Epidermal melanocyte (primary cell): ENCODE measurements at regions not wholly inside any gene's neighbourhood (a gene's known extent, or its start where the extent isn't known, plus 50 kb on each side); places are given as distances from the start of the nearest gene placed in this dataset.

Source experiments
- DNase-seq: peaks from one replicate; pipeline ENCODE4 v3.0.0; 2011; ENCODE audit warnings: low spot score; ENCODE audit not compliant: insufficient read length

GRCh38 chr5:176733406-176734262 lies 76.7 kb upstream of the UNC5A start:
- peak; percentile 14 for DNase-seq

- DNase-seq, result no peak
Observed at GRCh38 chr5:176734756-176735342, 75.5 kb upstream of the UNC5A start.

- no peak for DNase-seq
Observed at GRCh38 chr5:176735383-176736265, 74.7 kb upstream of the UNC5A start.

- DNase-seq, result no peak
Observed at GRCh38 chr5:176736301-176736930, 73.9 kb upstream of the UNC5A start.

- DNase-seq, result no peak
Observed at GRCh38 chr5:176736931-176737745, 73.2 kb upstream of the UNC5A start.

- DNase-seq, result no peak
Observed at GRCh38 chr5:176737746-176738636, 72.4 kb upstream of the UNC5A start.

- no peak for DNase-seq
Observed at GRCh38 chr5:176738637-176739250, 71.6 kb upstream of the UNC5A start.

- no peak for DNase-seq
Observed at GRCh38 chr5:176739461-176740051, 70.8 kb upstream of the UNC5A start.

- no peak for DNase-seq
Observed at GRCh38 chr5:176740131-176740701, 70.1 kb upstream of the UNC5A start.

GRCh38 chr5:176740702-176741496 lies 69.5 kb upstream of the UNC5A start:
- no peak for DNase-seq

GRCh38 chr5:176741561-176742211 lies 68.7 kb upstream of the UNC5A start:
- no peak for DNase-seq

- DNase-seq, result no peak
Observed at GRCh38 chr5:176742246-176743105, 67.9 kb upstream of the UNC5A start.

- no peak for DNase-seq
Observed at GRCh38 chr5:176743136-176743861, 67.1 kb upstream of the UNC5A start.

- DNase-seq, result no peak
Observed at GRCh38 chr5:176743868-176744583, 66.3 kb upstream of the UNC5A start.

- DNase-seq, result no peak
Observed at GRCh38 chr5:176744584-176744965, 65.8 kb upstream of the UNC5A start.
